CD14-positive monocyte (primary cell): ENCODE measurements at regions not wholly inside any gene's neighbourhood (a gene's known extent, or its start where the extent isn't known, plus 50 kb on each side); places are given as distances from the start of the nearest gene placed in this dataset.
A peak's percentile ranks its signal among the peaks of the same experiment; 100 is the strongest.

Experiments
- DNase-seq, 3 donors: peaks; one replicate each; pipeline ENCODE4 v3.0.0-alpha.2; 2011 to 2022
- H2AFZ ChIP-seq: 2 replicates; pipeline ENCODE4 v1.6.0; 2012; ENCODE audit warnings: mild to moderate bottlenecking, low read depth, low read length, inconsistent platforms; ENCODE audit not compliant: insufficient read depth, poor library complexity, severe bottlenecking
- H3K27ac ChIP-seq, 2 donors: 1 replicate in 1 of 2; 2 replicates in 1 of 2; pipeline ENCODE4 v1.5.1; 2012 to 2013; ENCODE audit warnings: low read length in 2 of 2, control low read depth in 1 of 2, inconsistent platforms in 1 of 2, low read depth in 1 of 2, mild to moderate bottlenecking in 1 of 2
- H3K27me3 ChIP-seq, 2 donors: one replicate each; pipeline versions ENCODE4 v1.6.0 to v1.6.1; 2011 to 2013; ENCODE audit warnings: low read length in 2 of 2; ENCODE audit not compliant: control insufficient read depth in 2 of 2, insufficient read depth in 2 of 2
- H3K36me3 ChIP-seq, 2 donors: replicated peaks in 1 of 2; 1 replicate in 1 of 2; 2 replicates in 1 of 2; pipeline versions ENCODE4 v1.5.1 to v1.6.1; 2012 to 2013; ENCODE audit warnings: low read length in 2 of 2, control low read depth in 1 of 2, inconsistent platforms in 1 of 2, mild to moderate bottlenecking in 1 of 2; ENCODE audit not compliant: insufficient read depth in 2 of 2, control insufficient read depth in 1 of 2
- H3K4me1 ChIP-seq, 2 donors: 1 replicate in 1 of 2; 2 replicates in 1 of 2; pipeline versions ENCODE4 v1.5.1 to v1.6.1; 2012 to 2013; ENCODE audit warnings: low read length in 2 of 2, control low read depth in 1 of 2, inconsistent platforms in 1 of 2, mild to moderate bottlenecking in 1 of 2, moderate library complexity in 1 of 2; ENCODE audit not compliant: insufficient read depth in 2 of 2, control insufficient read depth in 1 of 2
- H3K4me2 ChIP-seq: replicated peaks from 2 replicates; pipeline ENCODE3; 2012; ENCODE audit warnings: low read length, moderate library complexity, mild to moderate bottlenecking; ENCODE audit not compliant: poor library complexity, severe bottlenecking; ENCODE audit errors: extremely low read depth
- H3K4me3 ChIP-seq, 3 experiments: fragments of 200-600 bp in 1 of 3; sonication (generic) in 1 of 3; replicated peaks in 1 of 3; 1 replicate in 2 of 3; 2 replicates in 1 of 3; pipeline ENCODE4 v1.5.1; 2011 to 2013; ENCODE audit warnings: low read length in 3 of 3, mild to moderate bottlenecking in 3 of 3, control low read depth in 2 of 3, low read depth in 2 of 3, inconsistent platforms in 1 of 3, moderate library complexity in 1 of 3
- H3K79me2 ChIP-seq: 2 replicates; pipeline ENCODE4 v1.6.0; 2012; ENCODE audit warnings: mild to moderate bottlenecking, control low read depth, inconsistent platforms, low read length, moderate library complexity; ENCODE audit not compliant: insufficient read depth
- H3K9ac ChIP-seq: 2 replicates; pipeline ENCODE4 v1.6.0; 2017; ENCODE audit warnings: low read length, mild to moderate bottlenecking; ENCODE audit not compliant: insufficient read depth, poor library complexity, severe bottlenecking
- H3K9me3 ChIP-seq, 2 donors: replicated peaks in 1 of 2; 1 replicate in 1 of 2; 2 replicates in 1 of 2; pipeline versions ENCODE4 v1.5.1 to v1.6.1; 2012 to 2013; ENCODE audit warnings: low read length in 2 of 2, control low read depth in 1 of 2; ENCODE audit not compliant: control insufficient read depth in 1 of 2, insufficient read depth in 1 of 2
- H4K20me1 ChIP-seq: 2 replicates; pipeline ENCODE4 v1.6.0; 2012; ENCODE audit warnings: mild to moderate bottlenecking, low read length, control low read depth, moderate library complexity; ENCODE audit not compliant: insufficient read depth
- H3K27ac Mint-ChIP-seq, 7 donors: one replicate each; pipeline ENCODE4 v1.8.0; 2020; ENCODE audit warnings: mild to moderate bottlenecking in 7 of 7, mixed read lengths in 7 of 7, moderate library complexity in 6 of 7, inconsistent platforms in 2 of 7
- H3K27me3 Mint-ChIP-seq, 3 donors: one replicate each; pipeline ENCODE4 v1.8.0; 2021 to 2022; ENCODE audit warnings: low read depth in 3 of 3, mild to moderate bottlenecking in 3 of 3, mixed read lengths in 3 of 3, moderate library complexity in 3 of 3, inconsistent platforms in 1 of 3
- H3K36me3 Mint-ChIP-seq, 2 donors: one replicate each; pipeline ENCODE4 v1.8.0; 2020; ENCODE audit warnings: mixed read lengths in 2 of 2, inconsistent platforms in 1 of 2, mild to moderate bottlenecking in 1 of 2
- H3K4me1 Mint-ChIP-seq: one replicate; pipeline ENCODE4 v1.8.0; 2020; ENCODE audit warnings: mild to moderate bottlenecking, mixed read lengths
- H3K4me3 Mint-ChIP-seq, 2 donors: one replicate each; pipeline ENCODE4 v1.8.0; 2020; ENCODE audit warnings: mild to moderate bottlenecking in 2 of 2, mixed read lengths in 2 of 2, moderate library complexity in 1 of 2
- H3K9me3 Mint-ChIP-seq, 7 donors: one replicate each; pipeline ENCODE4 v1.8.0; 2020 to 2022; ENCODE audit warnings: mixed read lengths in 7 of 7, mild to moderate bottlenecking in 6 of 7, moderate library complexity in 6 of 7, inconsistent platforms in 2 of 7
- CTCF ChIP-seq: fragments of 200-600 bp; IDR thresholded peaks from one replicate; pipeline ENCODE4 v1.8.0; 2022; ENCODE audit warnings: antibody characterized with exemption, mild to moderate bottlenecking
- WGBS: methylation state at CpG from one replicate; pipeline ENCODE4 v1.1.5; 2013; ENCODE audit warnings: missing lambda C conversion rate; ENCODE audit not compliant: insufficient coverage; 5-methylcytosine and 5-hydroxymethylcytosine counted together
- intact Hi-C, 2 donors: fragments of 100-400 bp; cut with micrococcal nuclease; formaldehyde crosslinking; loops; one replicate each; pipeline versions ENCODE4 v1.15.0 to v1.15.1; 2023

GRCh38 chr14:95446470-95446869, 70.0 kb downstream of the SYNE3 start:
- Histone ChIP-seq H3K9ac (no peak overlapping the region), H4K20me1 (peaks cover 74% of the 10 kb centered on the region), H3K4me3 (no peak overlapping the region), H3K36me3 (peaks cover 91 to 100% of the 10 kb centered on the region in 2 donors), H3K79me2 (no peaks in the 10 kb centered on the region), H3K4me2 (no peak overlapping the region), H3K27me3 (no peaks in the 10 kb centered on the region), H3K4me1 (no peaks in the 10 kb centered on the region), H3K27ac (no peak overlapping the region), H3K9me3 (no peaks in the 10 kb centered on the region), H2AFZ (no peak overlapping the region)
- WGBS = 71% methylated on average over 2 of the region's 4 CpGs
- Mint-ChIP-seq H3K27me3 (peaks cover 0 to 3% (median 0%) of the 10 kb centered on the region in 3 donors), H3K27ac (peak overlapping the region in 3 of 7 donors; percentile 28 to 68 (median 30)), H3K36me3 (peaks cover 93 to 96% of the 10 kb centered on the region in 2 donors), H3K4me3 (no peak overlapping the region), H3K9me3 (no peaks in the 10 kb centered on the region), H3K4me1 (no peaks in the 10 kb centered on the region)
- TF ChIP-seq CTCF = no peak
- no peak for DNase-seq
- intact Hi-C loops = loop anchor here in 1 of 2 donors (10.0 kb wide), 1 partner anchor 238 kb away; the partner anchor contains the start of gene TCL1B

GRCh38 chr14:95445676-95446075, 70.8 kb downstream of the SYNE3 start:
- Mint-ChIP-seq H3K27ac (peak overlapping the region in 2 of 7 donors; percentile 57 to 66), H3K4me1 (no peaks in the 10 kb centered on the region), H3K4me3 (no peak overlapping the region), H3K9me3 (no peaks in the 10 kb centered on the region), H3K36me3 (peaks cover 93 to 96% of the 10 kb centered on the region in 2 donors), H3K27me3 (peaks cover 0 to 3% (median 0%) of the 10 kb centered on the region in 3 donors)
- no peaks in the 10 kb centered on the region for H3K9me3 ChIP-seq
- no peak for DNase-seq
- no peaks in the 10 kb centered on the region for H3K27me3 ChIP-seq
- H3K79me2 ChIP-seq = no peaks in the 10 kb centered on the region
- intact Hi-C loops = loop anchor here in 1 of 2 donors (10.0 kb wide), 1 partner anchor 239 kb away; the partner anchor contains the start of gene TCL1B
- H3K4me3 ChIP-seq = no peak overlapping the region
- no peaks in the 10 kb centered on the region for H3K4me1 ChIP-seq
- peaks cover 72% of the 10 kb centered on the region for H4K20me1 ChIP-seq
- no peak overlapping the region for H2AFZ ChIP-seq
- no peak overlapping the region for H3K27ac ChIP-seq
- 86% methylated on average over 6 of the region's 6 CpGs for WGBS
- H3K36me3 ChIP-seq = peaks cover 91 to 100% of the 10 kb centered on the region in 2 donors
- no peak overlapping the region for H3K9ac ChIP-seq
- H3K4me2 ChIP-seq = no peak overlapping the region
- TF ChIP-seq CTCF = no peak
